ENCODE measurements at regions not wholly inside any gene's neighbourhood (a gene's known extent, or its start where the extent isn't known, plus 50 kb on each side); places are given as distances from the start of the nearest gene placed in this dataset.

DNA sequence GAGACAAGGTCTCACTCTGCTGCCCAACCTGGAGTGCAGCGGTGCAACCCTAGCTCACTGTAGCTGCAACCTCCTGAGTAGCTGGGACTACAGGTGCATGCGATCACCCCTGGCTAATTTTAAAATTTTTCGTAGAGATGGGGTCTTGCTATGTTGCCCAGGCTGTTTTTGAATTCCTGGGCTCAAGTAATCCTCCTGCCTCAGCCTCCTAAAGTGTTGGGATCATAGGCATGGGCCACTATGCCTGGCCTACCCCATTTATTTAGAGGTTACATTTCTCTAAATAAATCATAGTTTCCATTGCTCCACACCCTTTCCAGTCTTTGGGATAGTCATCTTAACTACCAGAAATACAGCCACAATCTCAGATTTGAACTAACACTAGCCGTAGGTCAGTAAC, 134.7 kb upstream of the CITED2 start:
- Histone ChIP-seq H3K4me3 (no peak overlapping the region), H3K9me3 (ENCODE audit: low read depth) (no peaks in the 10 kb centered on the region), H4K20me1 (ENCODE audit: insufficient read depth, poor library complexity, severe bottlenecking) (no peaks in the 10 kb centered on the region), H3K9me2 (replicated peaks; ENCODE audit: insufficient read depth) (no peaks in the 10 kb centered on the region), H3K27ac (no peak overlapping the region), H3K79me2 (no peaks in the 10 kb centered on the region), H2AFZ (no peak overlapping the region), H3K4me1 (ENCODE audit: insufficient read depth) (no peaks in the 10 kb centered on the region), H3K36me3 (replicated peaks; ENCODE audit: insufficient read depth, low read depth) (no peaks in the 10 kb centered on the region), H3K4me2 (no peak overlapping the region), H3K27me3 (no peaks in the 10 kb centered on the region)
- no peak for DNase-seq (ENCODE audit: low spot score)
- WGBS (ENCODE audit: low lambda C conversion rate, missing lambda C conversion rate): 93% methylated on average over 4 of the region's 4 CpGs
- TF ChIP-seq EZH2 (IDR thresholded peaks at IDR 0.05; ENCODE audit: borderline replicate concordance): no peak
- TF ChIP-seq EZH2phosphoT487 (IDR thresholded peaks at IDR 0.05; ENCODE audit: low read depth, severe bottlenecking, unreplicated experiment): no peak
- TF ChIP-seq, protein P1, sequence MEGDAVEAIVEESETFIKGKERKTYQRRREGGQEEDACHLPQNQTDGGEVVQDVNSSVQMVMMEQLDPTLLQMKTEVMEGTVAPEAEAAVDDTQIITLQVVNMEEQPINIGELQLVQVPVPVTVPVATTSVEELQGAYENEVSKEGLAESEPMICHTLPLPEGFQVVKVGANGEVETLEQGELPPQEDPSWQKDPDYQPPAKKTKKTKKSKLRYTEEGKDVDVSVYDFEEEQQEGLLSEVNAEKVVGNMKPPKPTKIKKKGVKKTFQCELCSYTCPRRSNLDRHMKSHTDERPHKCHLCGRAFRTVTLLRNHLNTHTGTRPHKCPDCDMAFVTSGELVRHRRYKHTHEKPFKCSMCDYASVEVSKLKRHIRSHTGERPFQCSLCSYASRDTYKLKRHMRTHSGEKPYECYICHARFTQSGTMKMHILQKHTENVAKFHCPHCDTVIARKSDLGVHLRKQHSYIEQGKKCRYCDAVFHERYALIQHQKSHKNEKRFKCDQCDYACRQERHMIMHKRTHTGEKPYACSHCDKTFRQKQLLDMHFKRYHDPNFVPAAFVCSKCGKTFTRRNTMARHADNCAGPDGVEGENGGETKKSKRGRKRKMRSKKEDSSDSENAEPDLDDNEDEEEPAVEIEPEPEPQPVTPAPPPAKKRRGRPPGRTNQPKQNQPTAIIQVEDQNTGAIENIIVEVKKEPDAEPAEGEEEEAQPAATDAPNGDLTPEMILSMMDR (IDR thresholded peaks at IDR 0.05; ENCODE audit: poor library complexity): no peak

DNA sequence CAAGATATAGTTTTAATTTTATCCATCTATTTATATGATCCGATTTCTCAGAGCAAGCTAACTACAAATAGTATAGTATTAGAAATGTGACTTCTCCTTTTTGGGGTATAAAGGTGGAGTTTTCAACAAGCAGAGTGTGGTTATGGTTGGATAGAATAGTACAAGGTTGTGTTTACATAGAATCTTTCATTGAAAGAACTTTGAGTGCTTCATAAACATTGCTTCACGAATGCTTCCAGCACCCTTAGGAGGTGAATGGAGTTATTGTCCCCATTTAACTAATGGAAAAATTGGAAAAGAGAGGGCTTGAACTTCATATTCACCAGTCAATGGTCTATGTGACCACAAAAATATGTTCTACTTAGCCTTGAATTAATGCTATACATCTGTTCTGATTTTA, 134.1 kb upstream of the CITED2 start:
- Histone ChIP-seq H4K20me1 (ENCODE audit: insufficient read depth, poor library complexity, severe bottlenecking) (no peaks in the 10 kb centered on the region), H3K9me3 (ENCODE audit: low read depth) (no peaks in the 10 kb centered on the region), H3K4me1 (ENCODE audit: insufficient read depth) (no peaks in the 10 kb centered on the region), H3K36me3 (replicated peaks; ENCODE audit: insufficient read depth, low read depth) (no peaks in the 10 kb centered on the region), H3K79me2 (no peaks in the 10 kb centered on the region), H3K9me2 (replicated peaks; ENCODE audit: insufficient read depth) (no peaks in the 10 kb centered on the region), H3K4me2 (no peak overlapping the region), H3K4me3 (no peak overlapping the region), H3K27me3 (no peaks in the 10 kb centered on the region), H3K27ac (no peak overlapping the region), H2AFZ (no peak overlapping the region)
- no peak for DNase-seq (ENCODE audit: low spot score)
- TF ChIP-seq EZH2 (IDR thresholded peaks at IDR 0.05; ENCODE audit: borderline replicate concordance) (no peak), EZH2phosphoT487 (IDR thresholded peaks at IDR 0.05; ENCODE audit: low read depth, severe bottlenecking, unreplicated experiment) (no peak)
- TF ChIP-seq, protein P1 (IDR thresholded peaks at IDR 0.05; ENCODE audit: poor library complexity): no peak
- WGBS (ENCODE audit: low lambda C conversion rate, missing lambda C conversion rate): 79% methylated on average over 2 of the region's 2 CpGs

DNA sequence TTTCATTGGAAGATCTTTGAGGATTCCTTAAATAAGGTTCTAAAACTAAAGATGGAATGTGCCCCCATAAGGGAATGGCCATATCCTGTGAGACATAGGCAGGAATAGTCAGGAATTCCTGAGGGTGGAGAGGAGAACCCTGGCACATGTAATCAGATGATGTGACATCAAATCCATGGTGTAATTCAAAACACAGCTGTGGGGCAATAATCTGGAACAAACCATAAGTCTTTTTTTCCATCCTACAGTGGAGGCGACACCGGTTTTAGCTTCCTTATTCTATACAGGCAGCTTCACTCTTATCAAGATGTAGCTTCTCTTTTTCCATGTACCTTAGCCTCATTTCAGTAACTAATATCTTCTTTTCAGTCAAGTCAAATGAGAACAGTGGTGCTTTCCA, 133.6 kb upstream of the CITED2 start:
- no peak overlapping the region for H2AFZ ChIP-seq
- H3K36me3 ChIP-seq (replicated peaks; ENCODE audit: insufficient read depth, low read depth): no peaks in the 10 kb centered on the region
- TF ChIP-seq, protein P1 (IDR thresholded peaks at IDR 0.05; ENCODE audit: poor library complexity): no peak
- no peak for TF ChIP-seq EZH2phosphoT487 (IDR thresholded peaks at IDR 0.05; ENCODE audit: low read depth, severe bottlenecking, unreplicated experiment)
- no peak for TF ChIP-seq EZH2 (IDR thresholded peaks at IDR 0.05; ENCODE audit: borderline replicate concordance)
- WGBS (ENCODE audit: low lambda C conversion rate, missing lambda C conversion rate): 90% methylated on average over 2 of the region's 2 CpGs
- no peaks in the 10 kb centered on the region for H3K4me1 ChIP-seq (ENCODE audit: insufficient read depth)
- no peak for DNase-seq (ENCODE audit: low spot score)
- H3K79me2 ChIP-seq: no peaks in the 10 kb centered on the region
- H3K4me3 ChIP-seq: no peak overlapping the region
- no peaks in the 10 kb centered on the region for H3K27me3 ChIP-seq
- H3K4me2 ChIP-seq: no peak overlapping the region
- H3K9me3 ChIP-seq (ENCODE audit: low read depth): no peaks in the 10 kb centered on the region
- no peaks in the 10 kb centered on the region for H4K20me1 ChIP-seq (ENCODE audit: insufficient read depth, poor library complexity, severe bottlenecking)
- no peaks in the 10 kb centered on the region for H3K9me2 ChIP-seq (replicated peaks; ENCODE audit: insufficient read depth)
- no peak overlapping the region for H3K27ac ChIP-seq

DNA sequence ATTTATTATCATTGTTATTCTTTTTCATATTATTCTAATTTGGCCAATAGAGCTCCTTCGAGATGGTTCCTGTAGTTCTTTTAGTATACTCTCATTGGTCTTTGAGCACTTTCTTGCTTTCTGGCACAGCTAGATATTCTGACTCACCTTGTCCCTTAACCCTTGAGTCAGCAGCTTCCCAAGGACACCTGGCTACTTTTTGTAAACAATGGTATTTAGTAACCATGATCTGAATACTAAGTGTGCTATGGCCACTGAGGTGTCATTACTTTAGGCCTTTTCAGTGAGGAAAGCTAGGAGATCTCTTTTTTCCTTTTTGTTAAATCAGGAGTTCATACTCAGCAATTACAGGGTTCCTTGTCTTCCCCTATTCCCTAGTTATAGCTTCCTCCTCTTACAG, 126.5 kb upstream of the CITED2 start:
- no peaks in the 10 kb centered on the region for H3K27me3 ChIP-seq
- TF ChIP-seq, protein P1 (IDR thresholded peaks at IDR 0.05; ENCODE audit: poor library complexity): no peak
- TF ChIP-seq EZH2phosphoT487 (IDR thresholded peaks at IDR 0.05; ENCODE audit: low read depth, severe bottlenecking, unreplicated experiment): no peak
- TF ChIP-seq EZH2 (IDR thresholded peaks at IDR 0.05; ENCODE audit: borderline replicate concordance): no peak
- no peaks in the 10 kb centered on the region for H3K79me2 ChIP-seq
- H3K4me1 ChIP-seq (ENCODE audit: insufficient read depth): no peaks in the 10 kb centered on the region
- H3K9me2 ChIP-seq (replicated peaks; ENCODE audit: insufficient read depth): no peaks in the 10 kb centered on the region
- H2AFZ ChIP-seq: no peak overlapping the region
- no peak overlapping the region for H3K4me3 ChIP-seq
- H3K4me2 ChIP-seq: no peak overlapping the region
- H4K20me1 ChIP-seq (ENCODE audit: insufficient read depth, poor library complexity, severe bottlenecking): no peaks in the 10 kb centered on the region
- DNase-seq (ENCODE audit: low spot score): no peak
- H3K9me3 ChIP-seq (ENCODE audit: low read depth): no peaks in the 10 kb centered on the region
- H3K27ac ChIP-seq: no peak overlapping the region
- no peaks in the 10 kb centered on the region for H3K36me3 ChIP-seq (replicated peaks; ENCODE audit: insufficient read depth, low read depth)
- WGBS (ENCODE audit: low lambda C conversion rate, missing lambda C conversion rate): 97% methylated on average over 1 of the region's 1 CpG

Data from hepatocyte (in vitro differentiated cells).